H1 (cell line): ENCODE measurements at regions not wholly inside any gene's neighbourhood (a gene's known extent, or its start where the extent isn't known, plus 50 kb on each side); places are given as distances from the start of the nearest gene placed in this dataset.

Experiments
- CTCF ChIA-PET: fragments of 300-600 bp; sonication (Branson Sonifier 250); formaldehyde crosslinking; loops from one replicate; lab custom pipeline; 2021; ENCODE audit not compliant: partially characterized antibody; lab: Charles Lee
- POLR2A ChIA-PET: fragments of 300-600 bp; sonication (Branson Sonifier 250); formaldehyde crosslinking; loops from one replicate; lab custom pipeline; 2021; ENCODE audit warnings: inconsistent platforms; ENCODE audit not compliant: partially characterized antibody; lab: Charles Lee
- DNase-seq, 2 experiments: peaks; one replicate each; pipeline versions ENCODE4 v3.0.0 to v3.0.0-alpha.2; 2010 to 2022; ENCODE audit warnings: low spot score in 2 of 2, low read depth in 1 of 2, mixed read lengths in 1 of 2
- FAIRE-seq: peaks from 2 replicates; lab custom pipeline; 2011; peaks lifted over from hg19 to GRCh38; lab: Jason Lieb, UNC
- H2AFZ ChIP-seq: 2 replicates; pipeline ENCODE4 v1.8.1; 2012; ENCODE audit warnings: low read length, inconsistent platforms
- H2AK5ac ChIP-seq: 2 replicates; pipeline ENCODE4 v1.6.1; 2013; ENCODE audit warnings: low read depth, low read length
- H2BK120ac ChIP-seq: replicated peaks from 2 replicates; pipeline ENCODE3; 2013; ENCODE audit warnings: low read depth, low read length, inconsistent platforms
- H2BK12ac ChIP-seq: 2 replicates; pipeline ENCODE4 v1.6.1; 2013; ENCODE audit warnings: low read depth, low read length
- H2BK15ac ChIP-seq: 2 replicates; pipeline ENCODE4 v1.6.1; 2013; ENCODE audit warnings: low read length
- H2BK20ac ChIP-seq: 2 replicates; pipeline ENCODE4 v1.6.1; 2013; ENCODE audit warnings: low read length
- H2BK5ac ChIP-seq: 2 replicates; pipeline ENCODE4 v1.6.1; 2013; ENCODE audit warnings: low read depth, low read length
- H3K14ac ChIP-seq: 2 replicates; pipeline ENCODE4 v1.6.1; 2013; ENCODE audit warnings: inconsistent platforms; ENCODE audit not compliant: insufficient read length
- H3K18ac ChIP-seq: 2 replicates; pipeline ENCODE4 v1.6.1; 2013; ENCODE audit warnings: low read length; ENCODE audit errors: extremely low read depth
- H3K23ac ChIP-seq: 2 replicates; pipeline ENCODE4 v1.6.1; 2013; ENCODE audit warnings: inconsistent platforms; ENCODE audit not compliant: insufficient read length
- H3K23me2 ChIP-seq: 2 replicates; pipeline ENCODE4 v1.6.1; 2013; ENCODE audit warnings: low read depth, low read length
- H3K27ac ChIP-seq: 2 replicates; pipeline ENCODE4 v1.6.1; 2011; ENCODE audit warnings: low read depth, low read length, inconsistent platforms
- H3K27me3 ChIP-seq, 4 experiments: replicated peaks in 1 of 4; 1 replicate in 1 of 4; 2 replicates in 3 of 4; pipeline versions ENCODE4 v1.6.1 to v1.8.1; 2011 to 2013; ENCODE audit warnings: low read length in 3 of 4, mild to moderate bottlenecking in 3 of 4, inconsistent platforms in 2 of 4, mixed read lengths in 2 of 4, moderate library complexity in 1 of 4; ENCODE audit not compliant: control insufficient read depth in 3 of 4, insufficient read depth in 3 of 4; ENCODE audit errors: extremely low read depth in 1 of 4
- H3K36me3 ChIP-seq, 4 experiments: 2 replicates each; pipeline versions ENCODE4 v1.6.1 to v1.8.1; 2011 to 2013; ENCODE audit warnings: mild to moderate bottlenecking in 4 of 4, low read length in 3 of 4, moderate library complexity in 2 of 4, control low read depth in 1 of 4, inconsistent platforms in 1 of 4; ENCODE audit not compliant: insufficient read depth in 4 of 4, control insufficient read depth in 2 of 4
- H3K4ac ChIP-seq: replicated peaks from 2 replicates; pipeline ENCODE3; 2013; ENCODE audit warnings: low read length, low read depth, mixed read lengths, inconsistent platforms; ENCODE audit not compliant: insufficient read length
- H3K4me1 ChIP-seq, 4 experiments: replicated peaks in 1 of 4; 1 replicate in 1 of 4; 2 replicates in 3 of 4; pipeline versions ENCODE4 v1.6.1 to v1.8.1; 2011 to 2013; ENCODE audit warnings: low read length in 3 of 4, inconsistent platforms in 2 of 4, mixed read lengths in 1 of 4; ENCODE audit not compliant: insufficient read depth in 4 of 4, control insufficient read depth in 3 of 4
- H3K4me2 ChIP-seq, 2 experiments: 2 replicates each; pipeline versions ENCODE4 v1.6.1 to v1.8.1; 2011 to 2013; ENCODE audit warnings: low read depth in 2 of 2, low read length in 2 of 2, control low read depth in 1 of 2, inconsistent platforms in 1 of 2, mild to moderate bottlenecking in 1 of 2; ENCODE audit not compliant: insufficient read depth in 1 of 2
- H3K4me3 ChIP-seq, 4 experiments: fragments of 200-600, 300-600 bp in 1 of 4; sonication (generic), shearing (Covaris generic), sonication (Bioruptor Twin) in 1 of 4; 2 replicates each; pipeline versions ENCODE4 v1.5.1 to v1.8.1; 2011 to 2016; ENCODE audit warnings: low read length in 4 of 4, low read depth in 3 of 4, control low read depth in 2 of 4, inconsistent platforms in 2 of 4, mild to moderate bottlenecking in 2 of 4, mixed read lengths in 1 of 4, moderate library complexity in 1 of 4; ENCODE audit not compliant: insufficient read depth in 2 of 4; ENCODE audit errors: extremely low read depth in 1 of 4
- H3K56ac ChIP-seq: replicated peaks from 2 replicates; pipeline ENCODE3; 2013; ENCODE audit warnings: low read depth, mild to moderate bottlenecking, mixed read lengths, low read length, inconsistent platforms; ENCODE audit not compliant: insufficient read length
- H3K79me1 ChIP-seq: 2 replicates; pipeline ENCODE4 v1.6.1; 2013; ENCODE audit warnings: low read depth, low read length, control low read depth
- H3K79me2 ChIP-seq, 2 experiments: 2 replicates each; pipeline versions ENCODE4 v1.6.1 to v1.8.1; 2012 to 2013; ENCODE audit warnings: low read length in 2 of 2, mild to moderate bottlenecking in 2 of 2, inconsistent platforms in 1 of 2; ENCODE audit not compliant: insufficient read depth in 2 of 2, control insufficient read depth in 1 of 2
- H3K9ac ChIP-seq, 4 experiments: replicated peaks in 1 of 4; 1 replicate in 1 of 4; 2 replicates in 3 of 4; pipeline versions ENCODE4 v1.6.1 to v1.8.1; 2011 to 2013; ENCODE audit warnings: low read depth in 3 of 4, low read length in 3 of 4, control low read depth in 2 of 4, mild to moderate bottlenecking in 2 of 4, moderate library complexity in 2 of 4, inconsistent platforms in 1 of 4; ENCODE audit errors: extremely low read depth in 1 of 4
- H3K9me3 ChIP-seq, 2 experiments: 2 replicates each; pipeline versions ENCODE4 v1.6.1 to v1.8.1; 2012 to 2013; ENCODE audit warnings: mild to moderate bottlenecking in 2 of 2, moderate library complexity in 2 of 2, control low read depth in 1 of 2, inconsistent platforms in 1 of 2, low read depth in 1 of 2, low read length in 1 of 2, mixed read lengths in 1 of 2; ENCODE audit not compliant: insufficient read depth in 2 of 2
- H4K20me1 ChIP-seq, 2 experiments: replicated peaks in 1 of 2; 2 replicates each; pipeline versions ENCODE3 to v1.8.1; 2011 to 2013; ENCODE audit warnings: inconsistent platforms in 2 of 2, low read length in 2 of 2, mild to moderate bottlenecking in 1 of 2; ENCODE audit not compliant: insufficient read depth in 2 of 2, control insufficient read depth in 1 of 2
- H4K5ac ChIP-seq: 2 replicates; pipeline ENCODE4 v1.6.1; 2013; ENCODE audit warnings: low read length, low read depth, mixed read lengths, inconsistent platforms; ENCODE audit not compliant: insufficient read length
- H4K8ac ChIP-seq: 2 replicates; pipeline ENCODE4 v1.8.0; 2013; ENCODE audit warnings: mild to moderate bottlenecking, moderate library complexity, low read length, inconsistent platforms; ENCODE audit not compliant: insufficient read depth; ENCODE audit errors: extremely low read depth
- H4K91ac ChIP-seq: replicated peaks from 2 replicates; pipeline ENCODE3; 2013; ENCODE audit warnings: low read length, mixed read lengths, inconsistent platforms; ENCODE audit not compliant: insufficient read length
- BACH1 ChIP-seq: IDR thresholded peaks from 2 replicates; pipeline ENCODE4 v1.6.1; 2012; ENCODE audit warnings: low read length, improper control_type of control experiment
- BCL11A ChIP-seq, 2 experiments: IDR thresholded peaks; one replicate each; pipeline ENCODE4 v1.6.1; 2011; ENCODE audit warnings: low read depth in 2 of 2, low read length in 2 of 2, mild to moderate bottlenecking in 2 of 2
- CTBP2 ChIP-seq: IDR thresholded peaks from 2 replicates; pipeline ENCODE4 v1.7.0; 2011; ENCODE audit warnings: borderline replicate concordance, mild to moderate bottlenecking, moderate library complexity, mixed read lengths, low read length; ENCODE audit not compliant: insufficient read depth, insufficient read length
- FOSL1 ChIP-seq: IDR thresholded peaks from 2 replicates; pipeline ENCODE4 v1.6.1; 2011; ENCODE audit warnings: mild to moderate bottlenecking, low read depth, low read length, moderate library complexity; ENCODE audit not compliant: insufficient read depth
- JUN ChIP-seq: IDR thresholded peaks from 2 replicates; pipeline ENCODE4 v1.6.1; 2011; ENCODE audit warnings: low read depth, mild to moderate bottlenecking, improper control_type of control experiment, low read length
- KDM5A ChIP-seq: fragments of 200-600 bp; IDR thresholded peaks from 2 replicates; pipeline ENCODE4 v1.7.1; 2012; ENCODE audit warnings: mild to moderate bottlenecking, low read length, inconsistent platforms, mixed read lengths
- PHF8 ChIP-seq: fragments of 200-600 bp; sonication (generic); conservative IDR thresholded peaks from 2 replicates; pipeline ENCODE4 v1.7.1; 2012; ENCODE audit warnings: low read depth, mild to moderate bottlenecking, inconsistent platforms, low read length, moderate library complexity
- WGBS, 2 experiments: shearing (Covaris generic) in 1 of 2; methylation state at CpG; one replicate each; pipeline versions ENCODE4 v1.1.6 to v1.1.7; 2013 to 2015; ENCODE audit warnings: low lambda C conversion rate in 2 of 2, mixed read lengths in 2 of 2, inconsistent platforms in 1 of 2, low coverage in 1 of 2, missing lambda C conversion rate in 1 of 2; ENCODE audit not compliant: insufficient replicate concordance in 2 of 2, insufficient coverage in 1 of 2, insufficient read length in 1 of 2; ENCODE audit errors: extremely low coverage in 1 of 2, missing lambda C conversion rate in 1 of 2; 5-methylcytosine and 5-hydroxymethylcytosine counted together

DNA sequence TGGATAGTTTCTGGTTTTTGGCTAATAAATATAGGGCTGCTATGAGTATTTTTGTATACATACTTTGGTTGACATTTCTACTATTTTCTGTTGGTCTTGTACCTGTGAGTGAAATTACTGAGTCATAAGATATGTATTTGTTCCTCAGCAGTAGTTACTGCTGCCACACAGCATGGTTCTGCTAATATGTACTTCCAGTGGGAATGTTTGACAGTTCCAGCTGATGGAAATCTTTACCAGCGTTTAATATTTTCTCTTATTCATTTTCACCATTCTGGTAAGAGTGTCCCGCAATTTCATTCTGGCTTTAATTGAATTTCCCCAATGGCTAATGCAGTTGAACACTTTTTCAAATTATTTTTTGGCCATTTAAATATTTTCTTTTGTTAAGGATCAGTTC, 57.9 kb upstream of the IL1R1 start:
- POLR2A ChIA-PET, result no interaction called here
- FAIRE-seq (no peak), DNase-seq (no peak)
- Histone ChIP-seq H3K23me2 (no peaks in the 10 kb centered on the region), H2BK5ac (no peak overlapping the region), H3K9ac (no peak overlapping the region), H4K20me1 (no peaks in the 10 kb centered on the region), H2BK12ac (no peak overlapping the region), H3K27ac (no peak overlapping the region), H4K8ac (no peak overlapping the region), H3K4me3 (no peak overlapping the region), H3K23ac (no peak overlapping the region), H2AFZ (no peak overlapping the region), H3K36me3 (no peaks in the 10 kb centered on the region), H2BK120ac (no peak overlapping the region), H2AK5ac (no peak overlapping the region), H3K27me3 (no peaks in the 10 kb centered on the region), H3K18ac (no peak overlapping the region), H4K91ac (no peak overlapping the region), H3K4ac (no peak overlapping the region), H3K56ac (no peak overlapping the region), H3K79me2 (no peaks in the 10 kb centered on the region), H2BK20ac (no peak overlapping the region), H4K5ac (no peak overlapping the region), H3K4me2 (no peak overlapping the region), H3K79me1 (no peaks in the 10 kb centered on the region), H3K4me1 (no peaks in the 10 kb centered on the region), H3K14ac (no peak overlapping the region), H3K9me3 (no peaks in the 10 kb centered on the region), H2BK15ac (no peak overlapping the region)
- WGBS, 2 experiments, result 72% methylated on average over 2 of the region's 2 CpGs; no CpG with 5 or more reads in 1 of the 2 experiments
- TF ChIP-seq BCL11A (IDR thresholded peaks at IDR 0.05; ENCODE audit: low read depth in 2 of 2, low read length in 2 of 2) (no peak), KDM5A (no peak), BACH1 (no peak), PHF8 (no peak), CTBP2 (no peak), JUN (no peak), FOSL1 (no peak)
- CTCF ChIA-PET, result interaction anchor here (0.8 to 1.3 kb wide), 2 partner anchors 64 to 1078 kb away, joined by 3 to 5 read pairs; no protein-coding TSS in a partner anchor
